HG02885 (cell line): ENCODE measurements at regions not wholly inside any gene's neighbourhood (a gene's known extent, or its start where the extent isn't known, plus 50 kb on each side); places are given as distances from the start of the nearest gene placed in this dataset.

Source experiments
- ATAC-seq: cut with Tn5 transposase; IDR thresholded peaks from one replicate; pipeline ENCODE4 v1.9.1; 2021; ENCODE audit warnings: mild to moderate bottlenecking; ENCODE audit not compliant: unreplicated experiment, poor library complexity

DNA sequence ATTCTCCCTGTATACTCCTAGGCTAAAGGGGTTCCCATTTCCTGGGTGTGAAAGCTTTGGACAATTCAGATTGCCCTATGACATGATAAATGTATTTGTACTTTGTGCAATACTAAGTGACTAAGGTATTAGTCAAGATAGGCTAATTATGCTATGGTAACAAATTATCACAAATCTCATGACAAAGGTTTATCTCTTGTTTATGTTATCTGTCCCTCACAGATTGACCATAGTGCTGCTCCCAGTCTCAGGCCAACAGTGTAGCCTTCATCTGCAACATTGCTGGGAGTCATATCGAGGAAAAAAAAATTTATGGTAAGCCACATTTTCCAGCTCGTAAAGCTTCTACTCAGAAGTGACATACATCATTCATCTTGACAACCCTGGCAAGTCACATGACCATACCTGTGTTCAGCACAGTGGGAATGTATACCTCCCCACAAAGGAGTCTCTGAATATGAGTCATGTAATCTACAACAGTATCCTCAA is 346.2 kb downstream of the IGSF11 start:
- no peak for ATAC-seq

- no peak for ATAC-seq
Measured at GRCh38 chr3:118692416-118692815, 342.2 kb downstream of the IGSF11 start.

- ATAC-seq, result no peak
Measured at GRCh38 chr3:118705487-118706219, 329.0 kb downstream of the IGSF11 start.

GRCh38 chr3:118707991-118708390 is 326.7 kb downstream of the IGSF11 start:
- no peak for ATAC-seq

DNA sequence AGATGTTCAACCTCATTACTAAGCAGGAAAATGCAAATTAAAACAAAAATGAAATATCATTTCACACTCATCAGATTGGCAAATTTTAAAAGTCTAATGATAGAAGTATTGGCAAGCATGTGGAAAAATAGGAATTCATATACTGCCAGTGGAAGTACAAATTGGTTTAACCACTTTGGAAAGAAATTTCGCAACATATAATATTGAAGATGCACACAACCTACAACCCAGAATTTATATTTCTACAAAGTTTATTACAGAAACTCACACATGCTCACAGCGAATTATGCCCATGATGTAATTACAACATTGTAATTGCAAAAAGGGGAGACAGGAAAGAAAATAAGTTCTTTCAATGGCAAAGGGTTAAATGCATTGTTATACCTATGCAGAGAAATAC is 324.1 kb downstream of the IGSF11 start:
- ATAC-seq, result no peak

- no peak for ATAC-seq
Measured at GRCh38 chr3:118713502-118714207, 321.0 kb downstream of the IGSF11 start.

GRCh38 chr3:118714800-118715199 is 319.8 kb downstream of the IGSF11 start:
- ATAC-seq, result no peak

DNA sequence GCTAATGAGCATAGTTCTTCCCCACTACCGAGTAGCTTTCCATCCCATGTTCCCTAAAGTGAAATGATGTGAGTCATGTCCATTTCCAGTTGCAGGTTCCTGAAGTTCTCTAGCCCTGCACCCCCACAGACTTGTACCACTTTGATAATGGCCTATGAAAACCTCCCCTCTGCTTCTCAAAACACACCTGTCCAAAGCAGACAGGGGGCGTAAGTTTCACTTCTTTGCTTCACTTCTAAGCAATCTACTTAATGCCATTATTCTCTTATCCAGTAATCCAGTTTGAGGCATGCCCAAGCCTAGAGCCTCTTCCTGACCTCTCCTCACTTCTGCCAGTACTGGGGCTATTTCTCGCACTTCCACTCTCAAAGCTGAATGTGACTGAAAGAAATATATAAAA is 305.1 kb downstream of the IGSF11 start:
- ATAC-seq, result no peak

DNA sequence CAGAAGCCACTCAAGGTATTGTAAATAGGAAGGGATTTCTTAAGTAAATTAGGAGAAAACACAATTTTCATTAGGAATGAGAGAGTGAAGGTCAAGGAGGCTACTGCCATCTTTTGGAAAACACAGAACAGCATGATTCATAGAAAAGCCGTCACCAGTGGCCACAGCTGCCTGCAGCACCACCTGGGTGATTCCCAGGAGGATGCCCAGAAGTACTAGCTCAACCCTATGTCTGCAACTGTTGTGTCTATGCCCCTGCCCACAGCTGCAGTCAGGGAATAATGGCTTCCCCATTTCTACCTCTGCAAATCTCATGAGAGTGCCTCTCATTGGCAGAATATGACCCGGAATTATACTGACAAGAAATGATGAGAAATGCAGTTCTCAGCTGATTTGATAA is 300.0 kb downstream of the IGSF11 start:
- no peak for ATAC-seq

GRCh38 chr3:118736107-118736506 is 298.5 kb downstream of the IGSF11 start:
- ATAC-seq, result no peak

- ATAC-seq, result no peak
Measured at GRCh38 chr3:118740722-118741290, 293.8 kb downstream of the IGSF11 start.

GRCh38 chr3:118742760-118743159 is 291.9 kb downstream of the IGSF11 start:
- no peak for ATAC-seq

GRCh38 chr3:118744186-118744585 is 290.5 kb downstream of the IGSF11 start:
- no peak for ATAC-seq

- ATAC-seq, result no peak
Measured at GRCh38 chr3:118754406-118755252, 280.0 kb downstream of the IGSF11 start.

DNA sequence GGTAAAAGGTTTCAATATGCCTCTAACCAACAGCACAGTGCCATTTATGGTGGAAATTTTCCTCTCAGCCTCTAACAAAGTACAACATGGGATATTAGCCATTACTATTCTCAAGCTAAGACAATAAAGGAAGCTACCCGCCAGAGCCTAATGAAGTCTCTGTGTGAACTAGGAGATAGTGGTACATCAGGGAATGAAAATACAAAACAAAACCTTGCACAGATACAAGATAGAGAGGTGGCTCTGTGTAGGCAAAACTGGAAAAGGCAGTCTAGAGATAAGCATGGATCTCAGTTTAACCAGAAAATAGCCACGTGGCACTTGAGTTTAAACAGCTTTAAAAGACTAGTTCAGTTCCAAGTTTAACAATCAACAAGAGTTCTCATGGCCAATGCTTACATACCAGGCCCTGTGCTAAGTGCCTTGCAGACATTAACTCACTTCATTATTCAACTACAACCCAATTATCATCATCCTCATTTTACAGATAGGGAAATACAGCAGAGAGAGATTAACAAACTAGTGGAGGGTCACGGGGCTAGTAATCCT is 279.3 kb downstream of the IGSF11 start:
- no peak for ATAC-seq

- ATAC-seq, result peak; percentile 71
Measured at GRCh38 chr3:118760585-118761290, 273.9 kb downstream of the IGSF11 start.

DNA sequence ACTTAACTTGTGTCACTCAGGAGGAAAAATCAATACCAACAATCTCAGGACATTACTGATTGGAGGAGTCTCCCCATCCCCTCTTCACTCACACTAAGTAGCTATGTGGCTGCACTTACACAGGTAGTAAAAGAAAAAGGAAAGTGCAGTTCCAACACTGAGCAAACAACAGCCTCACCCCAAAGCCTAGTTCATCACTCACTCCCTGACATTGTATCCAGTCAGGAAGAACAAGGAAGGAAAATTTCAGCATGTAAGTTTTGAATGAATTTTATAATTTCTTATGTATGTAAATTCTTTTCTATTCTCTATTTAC is 273.4 kb downstream of the IGSF11 start:
- peak; percentile 15 for ATAC-seq

DNA sequence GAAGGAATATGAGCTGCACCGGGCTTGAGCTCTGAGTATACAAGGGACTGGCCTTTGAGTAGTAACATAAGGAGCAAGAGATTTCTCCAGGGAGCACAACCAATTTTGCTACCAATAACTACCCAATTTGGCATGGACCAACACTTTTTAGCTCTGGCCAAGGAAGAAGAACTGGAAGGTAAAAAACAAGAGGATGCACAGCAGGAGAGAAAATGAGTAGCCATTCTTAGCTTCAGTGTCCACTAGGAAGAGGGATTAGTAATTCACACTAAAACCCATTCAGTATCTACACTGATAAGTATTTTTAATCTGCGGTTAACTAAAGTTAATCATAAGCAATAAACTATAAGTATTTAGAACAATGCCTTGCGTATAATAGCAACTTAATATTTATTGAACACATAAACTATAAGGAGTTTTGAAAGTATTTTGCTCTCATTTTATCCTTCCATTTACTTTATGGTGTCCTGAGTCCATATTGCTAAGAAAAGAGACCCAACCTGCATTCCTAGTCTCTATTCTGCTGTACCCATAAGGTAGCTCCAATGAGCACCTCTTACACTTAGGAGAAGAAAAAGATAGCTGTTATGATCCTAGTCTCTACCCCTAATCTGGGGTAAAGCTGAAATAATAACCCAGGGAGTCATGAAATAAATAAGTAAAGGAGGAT is 268.9 kb downstream of the IGSF11 start:
- ATAC-seq, result no peak

DNA sequence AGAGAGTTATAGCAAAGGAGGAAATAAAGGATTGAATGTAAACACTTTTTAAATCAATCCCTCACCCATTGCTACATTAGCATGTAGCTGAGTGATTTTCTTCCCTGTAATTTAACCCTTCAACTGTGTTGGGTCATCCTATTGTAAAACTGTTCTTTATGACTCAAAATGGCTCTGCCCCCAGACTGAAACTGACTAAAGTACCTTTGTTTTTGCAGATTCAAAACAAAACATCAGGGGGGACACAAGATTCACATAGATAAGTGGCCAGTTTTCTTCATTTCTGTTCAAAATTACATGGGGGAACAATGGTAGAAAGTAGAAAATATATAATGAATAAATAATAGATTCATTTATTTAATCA is 268.4 kb downstream of the IGSF11 start:
- ATAC-seq, result peak; percentile 63
